H9 (cell line): ENCODE measurements at regions not wholly inside any gene's neighbourhood (a gene's known extent, or its start where the extent isn't known, plus 50 kb on each side); places are given as distances from the start of the nearest gene placed in this dataset.

Experiments
- DNase-seq: peaks from one replicate; pipeline ENCODE4 v3.0.0-alpha.2; 2017
- H2AFZ ChIP-seq: one replicate; pipeline ENCODE4 v1.6.1; 2013; ENCODE audit warnings: mild to moderate bottlenecking, low read length, control low read depth, moderate library complexity
- H2AK5ac ChIP-seq: 2 replicates; pipeline ENCODE4 v1.6.1; 2013; ENCODE audit warnings: low read length, control low read depth, mixed read lengths; ENCODE audit not compliant: insufficient read length
- H2BK120ac ChIP-seq: one replicate; pipeline ENCODE4 v1.6.1; 2013; ENCODE audit warnings: low read depth, mild to moderate bottlenecking, low read length, control low read depth, inconsistent platforms; ENCODE audit not compliant: poor library complexity, severe bottlenecking
- H2BK12ac ChIP-seq: 2 replicates; pipeline ENCODE4 v1.6.1; 2013; ENCODE audit warnings: low read length, control low read depth, mixed read lengths, low read depth; ENCODE audit not compliant: insufficient read length
- H2BK15ac ChIP-seq: 2 replicates; pipeline ENCODE4 v1.6.1; 2013; ENCODE audit warnings: low read depth, low read length, control low read depth
- H2BK20ac ChIP-seq: one replicate; pipeline ENCODE4 v1.6.1; 2013; ENCODE audit warnings: low read depth, mild to moderate bottlenecking, low read length, control low read depth, inconsistent platforms; ENCODE audit not compliant: poor library complexity, severe bottlenecking
- H2BK5ac ChIP-seq: 2 replicates; pipeline ENCODE4 v1.6.1; 2013; ENCODE audit warnings: low read length, control low read depth, mixed read lengths; ENCODE audit not compliant: insufficient read length
- H3K14ac ChIP-seq: 2 replicates; pipeline ENCODE4 v1.6.1; 2013; ENCODE audit warnings: low read length, control low read depth; ENCODE audit not compliant: insufficient read depth
- H3K18ac ChIP-seq: 2 replicates; pipeline ENCODE4 v1.6.1; 2013; ENCODE audit warnings: low read depth, mild to moderate bottlenecking, mixed read lengths, low read length, control low read depth; ENCODE audit not compliant: insufficient read length
- H3K23ac ChIP-seq: 2 replicates; pipeline ENCODE4 v1.6.1; 2013; ENCODE audit warnings: low read length, control low read depth, mixed read lengths, low read depth; ENCODE audit not compliant: insufficient read length
- H3K23me2 ChIP-seq: 2 replicates; pipeline ENCODE4 v1.6.1; 2013; ENCODE audit warnings: low read depth, mild to moderate bottlenecking, mixed read lengths, low read length, control low read depth; ENCODE audit not compliant: insufficient read length, poor library complexity, severe bottlenecking
- H3K27ac ChIP-seq: 2 replicates; pipeline ENCODE4 v1.5.1; 2013; ENCODE audit warnings: low read length, control low read depth, mixed read lengths, low read depth; ENCODE audit not compliant: insufficient read length
- H3K27me3 ChIP-seq: 2 replicates; pipeline ENCODE4 v1.6.1; 2013; ENCODE audit warnings: low read length, control low read depth, inconsistent platforms; ENCODE audit not compliant: insufficient read depth
- H3K4ac ChIP-seq: 2 replicates; pipeline ENCODE4 v1.6.1; 2013; ENCODE audit warnings: low read depth, mild to moderate bottlenecking, control low read depth, inconsistent platforms, low read length, moderate library complexity
- H3K4me1 ChIP-seq: 2 replicates; pipeline ENCODE4 v1.6.1; 2013; ENCODE audit warnings: low read length, control low read depth, inconsistent platforms; ENCODE audit not compliant: insufficient read depth
- H3K4me2 ChIP-seq: 2 replicates; pipeline ENCODE4 v1.6.1; 2013; ENCODE audit warnings: low read length, control low read depth, mixed read lengths; ENCODE audit not compliant: insufficient read length, insufficient read depth
- H3K56ac ChIP-seq: 2 replicates; pipeline ENCODE4 v1.6.1; 2013; ENCODE audit warnings: low read depth, mild to moderate bottlenecking, mixed read lengths, low read length, control low read depth; ENCODE audit not compliant: insufficient read length
- H3K79me1 ChIP-seq: 2 replicates; pipeline ENCODE4 v1.6.1; 2013; ENCODE audit warnings: low read depth, mild to moderate bottlenecking, moderate library complexity, low read length, control low read depth, inconsistent platforms; ENCODE audit not compliant: insufficient read depth, poor library complexity, severe bottlenecking
- H3K79me2 ChIP-seq: 2 replicates; pipeline ENCODE4 v1.6.1; 2013; ENCODE audit warnings: low read length, control low read depth, inconsistent platforms; ENCODE audit not compliant: insufficient read depth
- H3K9ac ChIP-seq: 2 replicates; pipeline ENCODE4 v1.6.1; 2013; ENCODE audit warnings: low read length, control low read depth, mixed read lengths; ENCODE audit not compliant: insufficient read length; ENCODE audit errors: extremely low read depth
- H3K9me3 ChIP-seq: one replicate; pipeline ENCODE4 v1.6.1; 2013; ENCODE audit warnings: low read depth, low read length, inconsistent platforms; ENCODE audit not compliant: control insufficient read depth
- H3T11ph ChIP-seq: one replicate; pipeline ENCODE4 v1.6.1; 2013; ENCODE audit warnings: mild to moderate bottlenecking, low read length, control low read depth, inconsistent platforms
- H4K20me1 ChIP-seq: one replicate; pipeline ENCODE4 v1.6.1; 2013; ENCODE audit not compliant: control insufficient read depth, insufficient read length, insufficient read depth
- H4K5ac ChIP-seq: 2 replicates; pipeline ENCODE4 v1.6.1; 2013; ENCODE audit warnings: low read depth, mild to moderate bottlenecking, mixed read lengths, low read length, control low read depth; ENCODE audit not compliant: insufficient read length
- H4K8ac ChIP-seq: replicated peaks from 2 replicates; pipeline ENCODE4 v1.6.1; 2013; ENCODE audit warnings: low read length, control low read depth, mixed read lengths, low read depth; ENCODE audit not compliant: insufficient read length
- H4K91ac ChIP-seq: 2 replicates; pipeline ENCODE4 v1.6.1; 2013; ENCODE audit warnings: low read depth, mild to moderate bottlenecking, moderate library complexity, mixed read lengths, low read length, control low read depth; ENCODE audit not compliant: insufficient read length
- H3K27ac Mint-ChIP-seq, 3 experiments: 2 replicates in 2 of 3; 3 replicates in 1 of 3; pipeline ENCODE4 v1.8.0; 2020 to 2021; ENCODE audit warnings: mixed read lengths in 3 of 3, mild to moderate bottlenecking in 1 of 3, moderate library complexity in 1 of 3
- H3K27me3 Mint-ChIP-seq: 2 replicates; pipeline ENCODE4 v1.8.0; 2021; ENCODE audit warnings: low read depth, mild to moderate bottlenecking, moderate library complexity, mixed read lengths
- H3K36me3 Mint-ChIP-seq, 3 experiments: 2 replicates in 2 of 3; 3 replicates in 1 of 3; pipeline ENCODE4 v1.8.0; 2020 to 2021; ENCODE audit warnings: low read depth in 3 of 3, mixed read lengths in 3 of 3; ENCODE audit not compliant: insufficient read depth in 1 of 3
- H3K4me1 Mint-ChIP-seq, 2 experiments: 2 replicates each; pipeline ENCODE4 v1.8.0; 2020; ENCODE audit warnings: mixed read lengths in 2 of 2
- H3K4me3 Mint-ChIP-seq, 2 experiments: 2 replicates in 1 of 2; 3 replicates in 1 of 2; pipeline ENCODE4 v1.8.0; 2020 to 2021; ENCODE audit warnings: mild to moderate bottlenecking in 2 of 2, mixed read lengths in 2 of 2, moderate library complexity in 1 of 2
- H3K9me3 Mint-ChIP-seq, 2 experiments: 2 replicates in 1 of 2; 3 replicates in 1 of 2; pipeline ENCODE4 v1.8.0; 2020; ENCODE audit warnings: mild to moderate bottlenecking in 2 of 2, mixed read lengths in 2 of 2, moderate library complexity in 1 of 2
- CTCF ChIP-seq: fragments of 200-600 bp; sonication (generic); conservative IDR thresholded peaks from 3 replicates; pipeline ENCODE4 v1.8.0; 2021; ENCODE audit warnings: antibody characterized with exemption, mild to moderate bottlenecking
- WGBS: extraction: QIAGEN DNeasy Blood & Tissue Kit; methylation state at CpG from one replicate; pipeline ENCODE4 v1.1.7; 2013; ENCODE audit warnings: missing lambda C conversion rate, low lambda C conversion rate, mixed read lengths; ENCODE audit not compliant: insufficient read length; ENCODE audit errors: extremely low coverage; 5-methylcytosine and 5-hydroxymethylcytosine counted together

- Histone ChIP-seq H2BK120ac (no peak overlapping the region), H3T11ph (no peak overlapping the region), H4K8ac (no peak overlapping the region), H2AFZ (no peak overlapping the region), H3K27me3 (no peaks in the 10 kb centered on the region), H3K4me1 (0 out of 2 replicates have a peak, but pooled peaks cover 2% of the 10 kb centered on the region), H3K56ac (no peak overlapping the region), H2BK5ac (no peak overlapping the region), H3K23ac (no peak overlapping the region), H3K14ac (no peak overlapping the region), H2BK20ac (no peak overlapping the region), H3K9me3 (no peaks in the 10 kb centered on the region), H3K9ac (no peak overlapping the region), H2BK15ac (no peak overlapping the region), H4K5ac (no peak overlapping the region), H3K18ac (no peak overlapping the region), H3K79me1 (no peaks in the 10 kb centered on the region), H2AK5ac (no peak overlapping the region), H2BK12ac (no peak overlapping the region), H3K23me2 (no peaks in the 10 kb centered on the region), H3K79me2 (no peaks in the 10 kb centered on the region), H3K4ac (no peak overlapping the region), H4K91ac (no peak overlapping the region), H4K20me1 (no peaks in the 10 kb centered on the region), H3K27ac (no peak overlapping the region), H3K4me2 (no peak overlapping the region)
- no peak for DNase-seq
- Mint-ChIP-seq H3K27ac (no peak overlapping the region), H3K9me3 (peaks cover 0 to 6% of the 10 kb centered on the region in 2 experiments; a peak in 2 of 5 replicates), H3K36me3 (peaks cover 0 to 2% (median 0%) of the 10 kb centered on the region in 3 experiments; a peak in 1 of 7 replicates), H3K27me3 (peaks cover 50% of the 10 kb centered on the region), H3K4me1 (peaks cover 13 to 19% of the 10 kb centered on the region in 2 experiments), H3K4me3 (no peak overlapping the region)
- WGBS: no CpG with 5 or more reads among the region's 3 CpGs
- TF ChIP-seq CTCF: no peak
Measured at GRCh38 chr14:87181288-87181687, 811.7 kb downstream of the GALC start.
